Glomerular visceral epithelial cell (primary cell): ENCODE measurements at regions not wholly inside any gene's neighbourhood (a gene's known extent, or its start where the extent isn't known, plus 50 kb on each side); places are given as distances from the start of the nearest gene placed in this dataset.

Experiments used
- DNase-seq: peaks from one replicate; pipeline ENCODE4 v3.0.0-alpha.2; 2016; ENCODE audit errors: extremely low spot score

DNA sequence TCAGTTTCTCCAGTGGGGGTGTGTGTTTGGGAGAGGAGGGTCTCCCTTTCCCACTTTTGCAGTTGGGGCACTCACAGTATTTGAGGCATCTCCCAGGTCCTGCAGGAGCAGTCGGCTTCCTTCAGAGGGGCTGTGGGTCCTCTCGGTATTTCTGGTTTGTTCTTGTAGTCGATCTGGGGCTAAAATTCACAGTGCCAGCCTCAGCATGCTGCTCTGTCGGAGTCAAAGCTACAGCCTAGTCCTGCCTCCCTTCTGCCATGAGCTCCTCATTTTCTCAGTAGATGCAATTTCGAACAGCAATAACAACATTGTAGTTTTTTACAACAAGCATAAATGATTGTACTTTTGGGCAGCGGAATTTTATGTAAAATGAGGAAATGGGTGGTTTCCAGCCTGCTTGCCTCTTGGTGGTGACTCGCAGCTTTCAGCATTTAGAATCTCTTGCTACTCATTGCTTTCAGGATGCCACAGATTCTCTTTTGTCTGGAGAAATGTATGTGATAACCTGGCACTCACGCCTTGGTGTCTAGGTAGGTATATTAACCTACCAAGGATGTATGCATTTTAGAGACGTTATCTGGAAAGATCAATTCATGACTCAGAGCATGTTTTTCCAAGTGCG is 82.4 kb upstream of the C21orf91 start:
- no peak for DNase-seq

DNA sequence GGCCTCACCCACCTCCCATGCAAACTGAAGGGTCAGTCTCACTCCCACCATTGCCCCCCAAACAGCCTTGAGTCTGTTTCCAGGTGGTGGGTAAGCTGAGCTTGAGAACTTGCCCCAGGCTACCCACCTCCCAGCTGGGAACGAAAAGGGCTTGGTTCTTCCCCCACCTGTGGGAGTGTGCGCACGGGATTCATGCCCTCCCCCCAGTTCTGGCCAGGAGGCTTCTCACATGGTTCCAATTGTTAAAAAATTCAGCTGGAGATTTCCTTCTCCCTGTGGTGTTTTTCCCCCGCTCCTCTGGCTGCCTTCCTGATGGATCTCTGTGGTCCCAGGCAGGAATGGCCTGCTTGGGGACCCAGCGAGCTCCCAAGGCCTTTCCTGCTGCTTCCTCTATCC is 81.8 kb upstream of the C21orf91 start:
- DNase-seq: no peak

DNA sequence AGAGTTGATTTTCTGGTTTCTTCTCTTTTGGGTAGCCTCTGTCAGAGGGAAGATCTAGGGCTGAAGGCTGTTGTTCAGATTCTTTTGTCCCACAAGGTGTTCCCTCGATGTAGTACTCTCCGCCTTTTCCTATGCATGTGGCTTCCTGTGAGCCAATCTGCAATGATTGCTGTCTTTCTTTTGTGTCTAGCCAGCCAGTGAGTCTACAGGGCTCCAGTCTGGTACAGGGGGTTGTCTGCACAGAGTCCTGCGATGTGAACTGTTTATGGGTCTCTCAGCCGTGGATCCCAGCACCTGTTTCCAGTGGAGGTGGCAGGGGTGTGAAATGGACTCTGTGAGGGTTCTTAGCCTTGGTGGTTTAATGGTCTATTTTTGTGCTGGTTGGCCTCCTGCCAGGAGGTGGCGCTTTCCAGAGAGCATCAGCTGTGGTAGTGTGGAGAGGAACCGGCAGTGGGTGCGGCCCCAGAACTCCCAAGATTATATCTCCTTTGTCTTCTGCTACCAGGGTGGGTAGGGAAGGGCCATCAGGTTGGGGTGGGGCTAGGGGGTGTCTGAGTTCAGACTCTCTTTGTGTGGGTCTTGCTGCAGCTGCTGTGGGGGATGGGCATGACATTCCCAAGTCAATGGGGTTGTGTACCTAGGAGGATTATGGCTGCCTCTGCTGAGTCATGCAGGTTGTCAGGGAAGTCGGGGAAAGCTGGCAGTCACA is 81.3 kb upstream of the C21orf91 start:
- no peak for DNase-seq

DNA sequence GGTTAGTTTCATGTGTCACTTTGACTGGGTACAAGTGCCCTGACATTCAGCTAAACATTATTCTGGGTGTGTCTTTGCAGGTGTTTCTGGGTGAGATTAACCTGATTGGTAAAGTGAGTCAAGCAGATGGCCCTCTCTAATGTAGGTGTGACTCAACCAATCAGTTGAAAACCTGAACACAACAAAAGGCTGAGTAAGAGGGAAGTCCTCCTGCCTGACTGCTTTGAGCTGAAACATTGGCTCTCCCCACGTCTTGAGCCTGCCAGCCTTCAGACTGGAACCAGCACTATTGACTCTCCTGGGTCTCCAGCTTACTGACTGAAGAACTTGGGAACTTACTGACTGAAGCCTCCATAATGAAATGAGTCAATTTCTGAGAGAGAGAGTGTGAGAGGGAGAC is 70.0 kb upstream of the C21orf91 start:
- no peak for DNase-seq

DNA sequence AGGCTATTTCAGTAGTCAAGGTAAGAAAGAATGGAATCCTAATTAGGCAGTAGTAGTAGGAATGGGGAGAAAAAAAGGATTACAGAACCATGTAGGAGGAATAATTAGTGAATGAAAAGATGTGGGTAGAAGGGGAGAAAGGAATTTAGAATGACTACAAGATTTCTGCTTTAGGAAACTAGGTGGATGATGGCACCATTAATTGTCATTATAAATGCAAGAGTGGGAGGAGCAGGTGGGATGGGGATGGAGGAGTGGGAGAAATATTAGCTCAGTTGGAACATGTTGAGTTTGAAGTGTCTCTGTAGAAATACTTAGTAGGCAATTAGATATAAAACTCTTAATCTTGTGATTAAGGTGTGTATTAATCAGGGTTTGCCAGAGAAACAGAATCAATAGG is 50.0 kb upstream of the C21orf91 start:
- DNase-seq: no peak
